T-helper 22 cell (primary cell): ENCODE measurements at regions not wholly inside any gene's neighbourhood (a gene's known extent, or its start where the extent isn't known, plus 50 kb on each side); places are given as distances from the start of the nearest gene placed in this dataset.

Experiments used
- DNase-seq: peaks from one replicate; pipeline ENCODE4 v3.0.0-alpha.2; 2020; ENCODE audit warnings: low read depth

DNA sequence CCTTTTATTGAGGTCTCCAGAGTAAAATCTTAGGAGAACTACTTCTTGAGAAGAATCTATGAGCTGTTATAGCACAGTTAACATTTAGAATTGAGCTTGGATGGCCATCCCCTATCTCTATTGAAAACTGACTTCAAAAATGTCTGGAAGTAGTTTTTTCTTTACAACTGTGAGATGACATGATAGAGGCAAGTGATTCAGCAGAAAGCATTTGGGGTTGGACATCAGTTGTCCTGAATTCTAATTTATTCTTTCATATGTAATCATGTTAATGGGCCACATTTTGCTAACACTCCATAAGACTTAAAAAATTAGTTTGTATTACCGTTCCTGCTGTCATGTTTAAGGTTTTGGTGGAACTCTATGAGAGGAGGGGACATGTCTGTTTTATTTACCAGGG lies 237.0 kb upstream of the SLC14A2 start:
- no peak for DNase-seq

DNA sequence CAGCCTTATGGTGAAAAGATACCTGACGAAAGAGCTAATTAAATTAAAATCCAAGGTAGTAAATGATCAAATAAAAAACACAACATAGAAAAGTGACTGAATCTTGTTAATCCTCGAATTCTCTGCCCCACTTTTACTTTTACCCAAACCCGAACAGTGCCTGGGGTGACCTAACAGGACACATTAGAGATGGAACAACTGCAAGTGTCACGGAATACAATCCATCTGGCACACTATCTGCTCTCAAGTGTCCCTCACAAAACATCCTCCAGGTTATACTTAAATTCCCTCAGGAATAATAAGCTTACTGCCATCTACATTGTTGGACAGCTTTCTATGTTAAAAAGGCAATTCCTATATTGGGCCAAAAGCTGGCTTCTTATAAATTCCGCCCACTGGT lies 236.3 kb upstream of the SLC14A2 start:
- no peak for DNase-seq

DNA sequence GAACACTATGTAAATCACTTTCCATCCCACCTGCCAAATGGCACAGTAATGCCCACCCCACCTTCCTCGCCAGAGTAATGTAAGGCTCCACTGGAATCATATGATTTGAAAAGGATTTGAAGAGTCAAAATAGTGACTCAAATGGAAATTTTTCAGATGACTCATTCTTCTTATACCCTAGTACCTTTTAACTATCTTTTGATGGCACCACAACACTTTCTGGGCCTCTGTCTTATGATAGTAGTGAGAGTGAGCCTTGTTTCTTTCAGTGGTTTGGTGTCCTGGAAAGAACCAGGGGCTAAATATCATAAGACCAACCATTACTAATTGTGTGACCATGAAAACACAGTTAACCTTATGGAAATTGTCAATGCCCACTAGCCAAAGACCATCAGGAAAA lies 235.4 kb upstream of the SLC14A2 start:
- DNase-seq, result no peak

DNA sequence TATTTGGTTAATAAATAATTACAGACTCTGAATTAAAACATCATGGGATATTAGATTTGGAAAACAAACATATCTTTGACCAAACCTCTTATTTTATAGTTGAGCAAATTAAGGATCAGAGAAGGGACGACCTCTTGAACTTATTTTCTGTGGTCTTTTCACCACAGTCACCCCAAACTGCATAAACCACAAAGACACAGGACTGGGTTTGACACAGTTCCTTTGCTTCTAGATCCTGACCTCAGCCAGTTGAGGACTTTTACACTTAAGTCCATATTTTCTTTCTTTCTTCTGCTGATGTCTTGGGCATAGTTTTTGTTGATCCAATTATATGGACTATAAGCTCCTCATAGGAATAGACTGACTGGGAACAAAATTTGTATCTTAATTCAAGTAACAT lies 234.0 kb upstream of the SLC14A2 start:
- no peak for DNase-seq

DNA sequence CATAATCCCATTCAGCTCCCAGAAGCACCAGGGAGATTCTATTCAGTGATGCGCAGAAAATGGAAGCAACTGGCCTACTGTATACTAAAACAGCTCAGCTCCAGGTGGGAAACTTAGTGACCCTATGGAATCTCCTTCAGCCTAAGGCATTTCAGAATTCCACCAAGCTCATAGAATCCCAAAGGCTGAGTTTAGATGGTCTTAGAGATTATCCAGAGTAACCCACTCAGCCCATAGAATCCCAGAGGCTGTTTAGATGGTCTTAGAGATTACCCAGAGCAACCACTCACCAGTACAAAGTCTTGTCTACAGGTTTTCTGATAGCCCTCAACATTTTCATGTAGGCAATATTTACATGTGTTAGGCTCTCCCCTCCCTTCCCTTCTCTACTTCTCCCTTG lies 232.0 kb upstream of the SLC14A2 start:
- DNase-seq, result no peak

DNA sequence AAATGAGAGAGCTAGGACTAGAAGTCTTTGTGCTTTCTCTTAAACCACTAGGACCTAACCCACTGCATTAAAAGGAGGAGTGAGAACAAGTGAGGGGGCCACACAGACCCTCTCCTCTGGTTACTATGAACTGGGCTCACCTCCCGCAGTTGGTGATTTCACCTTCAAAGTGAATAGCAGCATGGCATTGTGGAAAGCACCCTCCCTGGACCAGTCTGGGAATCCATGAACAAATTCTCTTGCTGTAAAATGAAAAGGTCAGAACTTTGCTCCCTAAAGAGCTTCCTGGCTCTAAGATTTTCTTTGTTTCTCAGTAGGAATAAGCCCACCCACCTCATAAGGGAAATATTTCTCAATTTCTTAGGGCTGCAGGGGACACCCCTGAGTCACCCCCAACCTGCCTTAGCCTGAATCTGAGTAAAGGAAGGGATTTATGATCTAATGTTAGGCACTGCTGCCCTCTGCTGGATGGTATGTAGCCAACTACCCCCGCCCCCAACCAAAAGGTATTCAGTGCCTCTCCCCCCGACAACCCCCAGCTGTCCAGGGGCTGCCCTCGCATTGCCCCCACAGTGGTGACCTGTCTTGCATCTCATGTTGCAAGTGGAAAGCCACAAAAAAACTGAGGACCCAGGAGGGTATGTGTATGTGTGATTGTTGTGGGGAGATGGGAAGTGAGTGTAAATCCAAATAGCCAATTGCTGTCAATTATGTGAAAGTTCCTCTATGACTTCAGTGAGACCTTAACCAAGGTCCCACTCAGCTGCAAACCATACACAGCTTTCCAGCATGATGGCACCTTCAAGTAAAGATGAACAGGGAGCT lies 230.9 kb upstream of the SLC14A2 start:
- DNase-seq, result no peak

DNA sequence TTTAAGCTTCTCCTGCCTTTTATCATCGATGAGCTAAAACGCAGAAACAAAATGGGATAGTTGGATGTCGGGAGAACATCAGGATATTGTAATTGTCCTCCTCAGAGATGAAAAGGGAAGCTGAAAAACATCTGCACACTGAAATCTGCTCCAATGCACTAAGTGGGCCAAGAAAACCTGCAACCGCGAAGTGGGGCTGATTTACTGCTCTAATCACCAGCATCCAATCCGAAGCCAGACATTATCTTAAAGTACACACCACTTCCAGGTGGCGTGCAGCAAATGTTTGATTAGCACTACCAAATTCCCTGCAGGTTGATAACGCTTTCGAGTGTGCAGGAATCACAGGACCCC lies 230.3 kb upstream of the SLC14A2 start:
- DNase-seq, result no peak

DNA sequence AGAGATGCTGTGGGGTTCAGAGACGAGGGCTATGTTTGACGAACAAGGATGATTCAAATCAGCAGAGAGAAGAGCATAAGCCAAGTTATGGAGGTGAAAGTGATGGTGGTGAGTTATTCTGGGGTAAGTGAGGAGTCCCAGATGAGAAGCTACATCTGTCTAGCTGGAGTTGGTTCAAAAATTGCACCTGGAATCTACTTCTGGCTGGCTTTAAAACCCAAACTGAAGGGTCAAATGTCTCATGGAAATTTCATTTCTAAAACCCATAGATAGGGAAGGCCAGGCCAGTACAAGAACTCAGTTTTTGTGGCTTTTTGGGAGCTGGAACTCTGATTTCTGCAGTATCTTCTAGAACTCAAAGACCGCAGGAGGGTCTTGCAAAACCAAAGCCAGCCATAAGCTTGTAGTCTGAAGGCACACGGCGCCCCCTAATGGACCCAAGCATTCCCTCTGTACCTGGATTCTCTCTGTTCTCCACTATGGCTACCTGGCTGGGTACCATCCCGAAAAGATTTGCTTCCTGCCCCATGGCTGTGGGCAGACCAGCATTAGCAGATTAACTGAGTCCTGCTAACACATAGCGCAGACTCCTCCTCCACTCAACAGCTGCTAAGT lies 229.1 kb upstream of the SLC14A2 start:
- DNase-seq, result no peak

DNA sequence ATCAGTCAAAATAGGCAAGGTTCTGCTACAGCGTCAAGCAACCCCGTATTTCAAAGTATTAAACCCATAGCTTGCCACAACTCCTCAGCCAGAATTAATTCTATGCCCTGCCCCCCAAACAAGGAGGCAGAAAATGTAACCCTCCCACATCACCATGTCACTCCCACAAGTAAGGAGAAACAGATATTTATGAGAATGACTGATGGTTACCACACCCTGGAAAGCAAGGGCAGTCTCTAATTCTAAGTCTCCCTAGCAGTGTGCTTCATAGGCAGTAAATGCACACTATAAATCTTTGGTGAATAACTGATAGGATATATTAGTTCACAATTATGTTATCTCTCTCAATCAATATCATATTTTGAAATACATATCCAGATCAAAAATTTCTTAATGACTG lies 228.0 kb upstream of the SLC14A2 start:
- no peak for DNase-seq

DNA sequence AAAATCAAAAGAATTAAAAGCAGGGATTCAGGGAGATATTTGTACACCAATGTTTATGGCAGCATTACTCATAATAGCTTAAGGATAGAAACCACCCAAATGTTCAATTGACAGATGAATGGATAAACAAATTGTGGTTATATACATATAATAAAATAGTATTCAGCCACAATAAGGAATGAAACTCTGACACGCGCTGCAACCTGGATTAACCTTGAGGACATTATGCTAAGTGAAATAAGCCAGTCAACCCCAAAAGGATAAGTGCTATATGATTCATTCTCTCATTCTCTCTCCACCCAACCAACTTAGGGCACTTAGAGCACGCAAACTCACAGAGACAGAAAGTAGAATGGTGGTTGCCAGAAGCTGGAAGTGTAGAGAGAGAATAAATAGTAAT lies 216.8 kb upstream of the SLC14A2 start:
- no peak for DNase-seq

DNA sequence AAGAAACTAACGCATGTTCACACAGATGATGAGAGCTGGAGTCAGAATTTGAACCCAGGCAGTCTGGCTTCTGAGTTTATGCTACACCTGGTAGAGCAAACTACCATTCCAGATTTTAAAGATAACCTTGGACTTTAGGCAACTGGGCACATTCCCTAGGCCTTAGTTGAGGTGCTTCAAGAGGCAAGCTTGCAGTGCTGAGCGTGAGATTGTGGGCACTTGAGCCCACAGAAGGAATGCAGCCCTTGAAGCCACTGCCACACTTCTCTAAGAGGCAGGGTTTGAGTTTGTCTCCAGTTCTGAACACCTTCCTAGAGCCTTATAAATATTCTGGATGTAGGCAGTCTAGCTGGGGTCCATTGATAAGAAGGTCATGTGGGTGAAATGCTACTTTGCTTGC lies 216.1 kb upstream of the SLC14A2 start:
- DNase-seq, result no peak

DNA sequence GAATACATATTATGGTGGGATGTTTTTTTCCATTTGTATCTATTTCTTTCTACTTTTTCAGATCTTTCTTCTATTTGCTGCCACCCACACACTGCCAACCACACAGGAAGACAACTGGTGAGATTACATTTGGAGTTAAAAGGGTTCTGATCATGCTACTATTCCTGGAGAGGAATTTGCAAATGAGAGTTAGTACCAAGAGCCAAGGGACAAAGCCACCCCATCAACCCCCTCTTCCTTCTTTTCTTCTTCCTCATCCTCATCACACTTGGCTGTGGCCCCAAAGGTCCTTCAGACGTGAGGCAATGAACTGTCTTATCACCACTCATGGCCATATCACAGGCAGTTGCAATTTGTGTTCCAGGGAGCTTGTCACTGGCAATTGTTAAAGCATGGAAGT lies 215.6 kb upstream of the SLC14A2 start:
- no peak for DNase-seq

DNA sequence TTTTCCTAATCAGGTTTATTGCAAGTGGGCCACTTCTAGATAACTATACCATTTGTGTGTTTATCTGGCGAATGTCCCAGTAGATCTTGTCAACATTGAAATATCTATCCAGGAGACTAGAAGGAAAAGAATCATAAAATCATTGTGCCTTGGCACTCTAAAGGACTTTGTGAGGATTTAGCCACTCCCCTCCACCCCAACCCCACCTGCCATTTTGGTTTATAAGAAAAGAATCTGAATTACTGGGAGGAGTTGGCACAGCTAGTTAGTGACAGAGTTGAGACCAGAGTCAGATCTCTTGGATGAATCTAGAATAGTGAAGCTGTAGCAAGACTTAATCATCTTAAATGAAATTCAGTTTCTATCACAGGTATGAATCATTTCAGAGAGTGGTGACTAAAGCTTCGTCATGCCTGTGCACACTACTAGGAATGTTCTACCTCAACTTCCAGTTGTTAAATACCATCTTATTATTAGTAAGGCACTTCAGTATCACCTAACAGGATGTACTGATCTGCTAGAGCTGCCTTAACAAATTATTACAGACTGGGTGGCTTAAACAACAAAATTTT lies 212.7 kb upstream of the SLC14A2 start:
- DNase-seq, result no peak

DNA sequence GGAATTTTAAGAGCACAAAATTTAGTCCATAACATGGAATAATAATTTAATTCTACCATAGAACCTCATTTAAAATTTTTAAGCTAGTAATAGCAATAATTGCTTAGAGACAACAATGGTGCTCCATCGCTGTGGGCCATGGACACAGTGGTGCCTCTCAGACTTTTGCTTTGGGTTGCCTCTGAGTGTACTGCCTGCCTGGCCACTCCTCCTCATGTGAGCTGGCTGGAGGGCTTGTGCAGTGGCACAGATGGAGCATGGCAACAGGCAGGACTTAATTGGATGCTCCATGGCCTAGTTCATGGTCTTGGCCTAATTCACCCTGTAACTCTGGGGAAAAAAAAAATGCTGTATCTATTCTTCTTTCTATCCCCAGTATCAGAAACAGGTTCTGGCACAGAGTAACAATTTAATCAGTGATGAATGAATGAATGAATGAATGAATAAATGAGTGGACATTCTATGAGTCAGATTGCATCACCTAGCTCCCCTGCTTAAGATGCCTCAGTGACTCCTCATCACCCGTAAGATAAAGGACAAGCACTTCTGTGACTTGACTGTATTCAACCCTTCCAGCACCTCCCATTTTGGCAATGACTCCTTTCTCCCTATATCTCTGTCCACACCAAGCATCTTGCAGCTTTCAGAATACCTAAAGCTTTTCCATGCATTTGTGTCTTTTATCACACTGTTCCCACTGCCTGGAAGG lies 211.8 kb upstream of the SLC14A2 start:
- DNase-seq, result no peak

DNA sequence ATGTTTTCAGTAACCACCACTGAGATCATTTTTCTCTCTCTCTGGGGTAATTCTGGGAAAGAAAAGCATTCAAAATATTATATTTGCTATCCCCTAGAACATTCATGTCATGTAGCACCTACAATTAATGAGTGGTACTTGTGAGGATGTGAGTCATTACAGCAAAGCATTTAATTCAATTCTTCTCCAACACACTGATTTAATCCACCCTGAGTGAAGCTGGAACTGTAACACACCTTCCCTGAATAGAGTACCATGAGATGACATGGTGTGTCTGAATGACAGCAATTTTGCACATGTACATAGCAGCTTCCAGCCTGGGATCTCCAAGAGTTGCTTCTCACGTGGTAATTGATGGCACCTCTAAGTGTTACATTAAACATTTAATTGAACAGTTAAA lies 207.1 kb upstream of the SLC14A2 start:
- no peak for DNase-seq

DNA sequence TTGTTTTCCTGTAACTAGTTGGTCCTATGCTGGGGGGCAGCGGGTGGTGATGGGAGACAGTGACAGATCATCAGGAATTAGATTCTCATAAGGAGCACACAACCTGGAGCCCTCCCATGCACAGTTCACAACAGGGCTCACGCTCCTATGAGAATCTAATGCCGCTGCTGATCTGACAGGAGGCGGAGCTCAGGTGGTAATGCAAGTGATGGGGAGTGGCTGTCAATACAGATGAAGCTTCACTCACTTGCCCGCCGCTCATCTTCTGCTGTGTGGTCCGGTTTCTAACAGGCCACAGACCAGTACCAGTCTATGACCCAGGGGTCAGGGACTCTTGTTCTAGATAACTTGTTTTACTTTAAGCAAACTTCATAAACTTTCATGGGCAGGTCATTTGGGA lies 205.3 kb upstream of the SLC14A2 start:
- no peak for DNase-seq

DNA sequence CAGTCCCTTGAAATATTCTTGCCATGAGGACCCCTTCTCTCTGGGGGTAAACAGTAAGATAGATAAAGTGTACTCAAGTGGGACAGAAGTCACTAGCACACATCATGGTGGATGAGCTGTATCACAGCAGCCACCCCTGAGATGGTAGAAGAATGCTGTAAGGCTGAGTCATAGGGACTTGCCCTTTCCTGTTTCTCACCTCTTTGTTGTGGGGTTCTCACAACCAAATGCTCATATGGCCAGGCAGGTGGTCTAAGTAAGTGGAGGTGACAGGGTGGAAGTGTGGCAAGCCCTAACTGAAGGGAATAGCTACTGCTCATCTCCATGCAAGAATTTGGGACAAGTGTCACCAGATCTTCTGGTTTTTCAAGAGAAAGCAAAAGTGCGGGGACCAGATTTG lies 202.7 kb upstream of the SLC14A2 start:
- DNase-seq, result no peak

DNA sequence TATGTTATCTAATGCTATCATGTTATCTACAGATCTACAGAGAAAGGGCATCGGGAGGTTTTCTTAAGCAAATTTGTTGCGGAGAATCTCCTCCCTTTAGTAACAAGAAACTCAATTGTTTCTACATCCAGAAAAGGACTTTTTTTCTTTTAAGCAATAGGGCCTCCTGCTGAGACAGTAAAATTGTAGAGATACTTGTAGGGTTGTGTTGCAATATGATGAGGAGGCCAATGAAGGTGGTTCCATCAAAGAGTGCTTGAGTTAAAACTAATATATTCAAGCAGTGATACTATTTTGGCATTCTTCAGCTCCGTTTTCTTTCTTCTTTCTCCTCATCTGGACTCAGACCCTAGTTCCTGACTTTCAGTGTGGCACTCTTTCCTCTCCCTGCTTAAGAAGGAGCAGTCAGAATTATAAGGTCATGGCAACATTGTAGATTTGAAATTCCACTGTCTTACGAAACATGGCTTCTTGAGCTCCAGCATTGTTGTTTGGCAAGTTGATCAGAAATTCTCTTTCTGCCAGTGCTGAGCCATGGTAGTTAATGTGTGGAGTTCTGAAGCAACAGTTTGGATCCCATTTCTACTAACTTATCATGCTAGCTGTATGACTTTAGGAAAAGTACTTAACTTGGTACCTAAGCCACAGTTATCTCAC lies 202.0 kb upstream of the SLC14A2 start:
- no peak for DNase-seq

DNA sequence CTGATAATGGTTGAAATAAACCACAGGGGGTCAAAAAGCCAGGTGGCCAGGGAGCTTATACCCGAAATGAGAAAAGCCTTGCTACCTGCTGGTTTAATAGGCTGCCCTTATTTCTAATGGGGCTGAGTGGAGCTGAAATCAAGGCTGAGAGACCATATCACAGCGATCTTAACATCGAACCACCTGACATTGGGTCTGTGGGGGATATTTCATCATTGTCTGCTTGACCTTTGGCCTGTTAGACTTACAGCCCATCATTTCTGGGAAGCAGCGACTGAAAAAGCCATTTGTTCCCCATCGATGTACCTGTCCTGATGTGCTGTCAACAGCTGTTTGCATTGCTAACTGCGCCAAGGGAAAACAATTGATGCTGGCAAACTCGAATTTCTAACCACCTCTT lies 199.7 kb upstream of the SLC14A2 start:
- DNase-seq, result no peak

DNA sequence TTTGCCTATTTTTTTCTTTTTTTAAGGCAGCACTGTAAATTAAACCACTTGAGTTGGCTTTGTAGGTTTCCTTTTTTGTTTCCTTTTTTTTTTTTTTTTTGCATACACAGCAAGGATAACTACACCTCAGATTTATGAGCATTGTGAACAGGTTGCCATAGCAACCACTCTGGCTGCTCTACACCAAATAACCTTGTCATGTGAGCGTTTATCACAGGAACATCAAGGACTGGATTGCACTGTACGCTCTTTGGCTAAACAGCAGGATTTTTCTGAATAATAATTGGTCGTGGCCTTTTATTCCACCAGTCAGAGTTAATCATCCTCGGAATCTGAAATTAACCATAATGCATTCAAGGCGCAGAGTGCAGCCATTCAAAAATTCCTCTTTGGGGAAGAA lies 199.1 kb upstream of the SLC14A2 start:
- no peak for DNase-seq

DNA sequence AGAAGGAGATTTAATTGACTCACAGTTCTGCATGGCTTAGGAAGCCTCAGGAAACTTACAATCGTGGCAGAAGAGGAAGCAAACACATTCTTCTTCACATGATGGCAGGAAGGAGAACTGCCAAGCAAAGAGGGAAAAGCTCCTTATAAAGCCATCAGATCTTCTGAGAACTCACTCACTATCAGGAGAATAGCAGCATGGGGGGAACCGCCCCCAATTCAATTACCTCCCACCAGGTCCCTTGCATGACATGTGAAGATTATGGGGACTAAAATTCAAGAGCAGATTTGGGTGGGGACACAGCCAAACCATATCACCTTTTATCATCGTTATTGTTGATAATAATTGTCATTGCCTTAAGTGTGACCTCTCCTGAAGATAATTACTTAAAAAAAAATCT lies 197.9 kb upstream of the SLC14A2 start:
- DNase-seq, result no peak

DNA sequence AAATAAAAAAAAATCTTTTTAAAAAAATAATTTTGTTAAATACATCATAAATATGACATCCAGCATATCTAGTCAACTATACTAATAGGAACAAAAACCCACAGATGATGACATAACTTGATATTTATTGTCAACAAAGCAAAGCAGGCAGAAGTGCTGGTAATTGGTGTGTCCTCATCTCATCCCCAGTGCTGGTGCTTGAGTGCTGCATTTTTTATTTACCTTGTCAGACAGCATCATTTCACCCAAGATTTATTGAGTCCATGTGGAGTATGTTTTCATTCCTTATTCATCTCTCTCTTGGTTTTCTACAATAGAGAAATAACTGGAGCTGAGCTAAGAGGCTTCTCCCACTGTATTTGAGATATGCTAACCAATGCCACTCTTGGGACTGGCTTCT lies 191.6 kb upstream of the SLC14A2 start:
- no peak for DNase-seq

DNA sequence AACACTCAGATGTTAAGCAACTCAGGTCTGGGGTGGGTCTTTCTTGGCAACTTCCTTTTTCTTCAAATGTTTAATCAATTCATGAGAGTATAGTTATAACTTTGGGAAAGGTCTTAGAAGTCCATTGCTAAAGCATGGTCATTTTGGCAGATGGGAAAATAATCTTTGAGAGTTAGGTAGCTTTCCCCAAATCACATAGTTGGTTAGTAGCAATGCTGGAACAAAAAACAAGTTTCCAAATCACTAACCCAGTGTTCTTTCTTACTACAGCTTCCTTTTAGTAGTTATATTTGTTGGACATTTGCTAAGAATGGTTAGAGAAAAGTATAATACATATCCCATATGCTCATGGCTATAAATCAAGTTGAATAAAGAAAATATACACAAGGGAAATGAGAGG lies 185.2 kb upstream of the SLC14A2 start:
- DNase-seq, result no peak
